Memory B cell (primary cell): ENCODE measurements at regions not wholly inside any gene's neighbourhood (a gene's known extent, or its start where the extent isn't known, plus 50 kb on each side); places are given as distances from the start of the nearest gene placed in this dataset.
"Not testable (repeated sequence)": the region's sequence is repeated elsewhere in the genome, so short reads cannot be mapped to it uniquely, and the experiment has no call there.

ENCODE experiments used
- ATAC-seq: fragments of 150-1000 bp; cut with Tn5 transposase; 2 replicates; pipeline ENCODE4 v1.10.0; 2021; ENCODE audit warnings: low read depth, mild to moderate bottlenecking, moderate library complexity
- DNase-seq, 2 donors: peaks; one replicate each; pipeline ENCODE4 v3.0.0; 2022; ENCODE audit warnings: low spot score in 2 of 2
- H3K27ac Mint-ChIP-seq: one replicate; pipeline ENCODE4 v1.8.0; 2022; ENCODE audit warnings: mild to moderate bottlenecking, moderate library complexity, mixed read lengths
- H3K27me3 Mint-ChIP-seq: one replicate; pipeline ENCODE4 v1.8.0; 2022; ENCODE audit warnings: mixed read lengths
- H3K36me3 Mint-ChIP-seq: one replicate; pipeline ENCODE4 v1.8.0; 2022; ENCODE audit warnings: mild to moderate bottlenecking, mixed read lengths
- H3K4me1 Mint-ChIP-seq: one replicate; pipeline ENCODE4 v1.8.0; 2022; ENCODE audit warnings: mixed read lengths
- H3K4me3 Mint-ChIP-seq: one replicate; pipeline ENCODE4 v1.8.0; 2022; ENCODE audit warnings: mild to moderate bottlenecking, moderate library complexity, mixed read lengths
- H3K9me3 Mint-ChIP-seq: one replicate; pipeline ENCODE4 v1.8.0; 2022; ENCODE audit warnings: mixed read lengths

DNA sequence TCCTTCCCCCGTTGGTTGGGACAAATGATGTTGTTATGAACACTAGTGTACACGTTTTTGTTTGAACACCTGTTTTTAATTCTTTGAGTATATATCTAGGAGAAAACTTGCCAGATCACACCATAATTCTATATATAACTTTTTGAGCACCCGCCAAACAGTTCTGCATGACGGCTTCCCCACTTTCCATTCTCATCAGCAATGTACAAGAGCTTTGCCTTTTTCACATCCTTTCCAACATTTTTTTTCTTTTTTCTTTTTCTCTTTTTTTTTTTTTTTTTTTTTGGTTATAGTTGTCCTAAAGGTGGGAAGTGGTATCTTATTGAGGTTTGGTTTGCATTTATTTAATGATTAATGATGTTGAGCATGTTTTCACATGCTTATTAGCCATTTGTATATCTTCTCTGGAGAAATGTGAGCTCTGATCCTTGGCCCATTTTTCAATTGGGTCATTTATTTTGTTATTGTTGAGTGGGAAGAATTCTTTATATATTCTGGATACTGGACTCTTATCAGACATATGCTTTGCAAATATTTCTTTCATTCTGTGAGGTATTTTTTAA is 86.9 kb upstream of the ZC3H15 start:
- DNase-seq (no peak), ATAC-seq (no peak)
- H3K27me3 Mint-ChIP-seq = no peaks in the 10 kb centered on the region
- no peak overlapping the region for H3K4me3 Mint-ChIP-seq
- H3K4me1 Mint-ChIP-seq = no peaks in the 10 kb centered on the region
- H3K9me3 Mint-ChIP-seq = peaks cover 7% of the 10 kb centered on the region
- no peak overlapping the region for H3K27ac Mint-ChIP-seq
- H3K36me3 Mint-ChIP-seq = peaks cover 15% of the 10 kb centered on the region

DNA sequence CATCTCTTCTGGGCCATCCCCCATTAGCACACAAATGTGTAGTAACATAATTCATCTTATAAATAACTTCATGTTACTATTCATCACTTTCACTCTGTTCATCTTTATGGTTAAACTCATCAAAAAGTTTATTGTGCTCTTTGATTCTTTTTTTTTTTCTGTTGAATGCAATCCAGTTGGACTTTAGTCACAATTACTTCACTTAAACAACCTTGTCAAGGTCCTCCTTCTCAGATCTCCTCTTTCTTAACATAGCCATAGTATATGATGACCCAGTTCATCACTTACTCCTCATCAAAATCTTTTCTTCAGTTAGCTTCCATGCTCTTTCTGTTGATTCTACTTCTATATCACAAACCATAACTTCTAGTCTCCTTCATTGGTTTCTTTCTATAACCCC is 80.2 kb upstream of the ZC3H15 start:
- ATAC-seq (no peak), DNase-seq (no peak)
- no peaks in the 10 kb centered on the region for H3K27me3 Mint-ChIP-seq
- H3K4me3 Mint-ChIP-seq = no peak overlapping the region
- peaks cover 25% of the 10 kb centered on the region for H3K36me3 Mint-ChIP-seq
- H3K27ac Mint-ChIP-seq = no peak overlapping the region
- H3K4me1 Mint-ChIP-seq = no peaks in the 10 kb centered on the region
- H3K9me3 Mint-ChIP-seq = peaks cover 9% of the 10 kb centered on the region

DNA sequence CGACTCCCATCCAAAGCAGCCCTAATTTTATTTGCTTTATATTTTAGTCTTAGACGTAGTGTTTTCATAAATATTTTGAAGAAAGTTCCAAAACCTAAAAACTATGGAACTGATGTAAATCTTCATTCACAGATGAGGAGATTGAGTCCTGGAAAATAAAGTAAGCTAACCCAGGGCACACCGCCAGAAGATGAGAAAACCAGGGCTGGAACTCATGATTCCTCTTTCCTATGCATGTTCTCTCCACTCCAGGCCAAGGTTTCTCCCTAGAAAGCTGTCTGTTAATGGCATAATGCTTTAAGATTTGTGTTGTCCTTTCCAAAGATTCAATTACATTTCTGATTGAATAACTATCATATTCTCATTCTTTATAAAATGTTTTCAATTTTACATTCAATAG is 78.4 kb upstream of the ZC3H15 start:
- Mint-ChIP-seq H3K27ac (no peak overlapping the region), H3K27me3 (no peaks in the 10 kb centered on the region), H3K36me3 (peaks cover 30% of the 10 kb centered on the region), H3K4me3 (no peak overlapping the region), H3K9me3 (peaks cover 9% of the 10 kb centered on the region), H3K4me1 (no peaks in the 10 kb centered on the region)
- ATAC-seq (no peak), DNase-seq (no peak)

DNA sequence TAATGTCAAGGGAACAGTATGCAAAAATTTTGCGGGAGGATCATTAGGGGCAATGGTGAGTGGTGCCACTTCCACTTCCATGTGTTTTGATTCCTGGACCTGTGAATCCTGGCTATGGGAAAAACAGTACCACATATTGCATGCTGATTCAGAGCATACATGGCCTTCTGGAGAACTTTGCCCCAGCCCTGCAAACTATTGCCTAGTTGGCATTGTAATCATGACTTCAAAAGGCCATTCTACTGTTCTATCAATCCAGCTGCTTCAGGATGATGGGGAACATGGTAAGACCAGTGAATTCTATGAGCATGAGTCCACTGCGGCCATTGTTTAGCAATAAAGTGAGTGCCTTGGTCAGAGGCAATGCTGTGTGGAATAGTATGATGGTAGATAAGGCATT is 75.3 kb upstream of the ZC3H15 start:
- ATAC-seq (no peak), DNase-seq (no peak)
- Mint-ChIP-seq H3K9me3 (peaks cover 7% of the 10 kb centered on the region), H3K4me3 (no peak overlapping the region), H3K36me3 (peaks cover 28% of the 10 kb centered on the region), H3K4me1 (no peaks in the 10 kb centered on the region), H3K27ac (no peak overlapping the region), H3K27me3 (no peaks in the 10 kb centered on the region)

DNA sequence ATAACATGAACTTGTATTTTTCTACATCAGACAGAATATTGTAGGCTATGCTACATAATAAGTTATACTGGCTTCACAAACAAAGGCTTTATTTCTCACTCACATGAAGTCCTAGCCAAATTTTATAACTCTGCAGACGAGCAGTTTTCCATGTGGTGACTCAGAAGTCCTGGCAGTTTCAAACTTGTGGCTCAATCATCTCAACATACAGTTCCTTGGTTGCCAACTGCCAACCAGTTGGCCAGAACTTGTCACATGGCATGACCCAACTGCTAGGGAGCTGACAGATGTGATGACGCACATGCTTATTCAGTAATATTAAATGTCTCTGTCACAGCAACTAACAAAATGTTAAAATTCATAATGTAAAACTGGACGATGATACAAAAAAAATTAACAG is 63.8 kb upstream of the ZC3H15 start:
- Mint-ChIP-seq H3K4me1 (peaks cover 19% of the 10 kb centered on the region), H3K27me3 (no peaks in the 10 kb centered on the region), H3K9me3 (no peaks in the 10 kb centered on the region), H3K27ac (no peak overlapping the region), H3K36me3 (peaks cover 13% of the 10 kb centered on the region), H3K4me3 (no peak overlapping the region)
- DNase-seq = no peak
- ATAC-seq = no peak

DNA sequence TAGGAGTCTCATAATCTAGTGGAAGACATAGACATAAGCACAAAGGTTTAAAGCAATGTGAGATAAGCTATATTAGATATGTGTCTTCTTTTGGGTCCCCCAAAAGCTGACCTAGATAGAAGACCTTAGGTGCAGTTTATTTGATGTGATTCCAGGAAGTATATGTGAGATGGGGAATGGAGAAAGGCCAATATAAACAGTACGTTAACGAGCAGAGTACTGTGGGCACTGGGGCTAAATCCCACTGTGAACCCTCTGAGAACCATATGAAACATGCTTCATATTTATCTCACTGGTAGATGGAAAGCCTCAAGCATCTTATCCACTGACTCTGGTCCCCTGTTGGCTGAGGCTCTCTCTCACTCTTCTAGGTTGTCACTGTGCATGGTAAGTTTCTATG is 62.6 kb upstream of the ZC3H15 start:
- no peak overlapping the region for H3K27ac Mint-ChIP-seq

DNA sequence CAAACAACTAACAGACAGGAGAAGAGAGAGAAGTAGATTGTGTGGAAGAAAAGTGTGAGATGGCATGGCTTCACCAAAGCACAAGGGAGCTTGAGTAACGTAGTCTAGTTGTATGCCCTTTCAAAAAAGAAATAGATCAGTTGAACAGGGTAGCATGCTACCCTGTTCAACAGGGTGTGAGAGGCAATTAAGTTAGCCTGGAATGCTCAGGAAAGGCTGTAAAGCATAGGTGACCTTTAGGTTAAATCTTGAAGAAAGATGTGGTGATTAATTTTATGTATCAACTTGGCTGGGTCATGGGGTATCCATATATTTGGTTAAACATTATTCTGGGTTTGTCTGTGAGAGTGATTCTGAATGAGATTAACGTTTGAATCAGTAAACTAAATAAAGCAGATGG is 61.8 kb upstream of the ZC3H15 start:
- Mint-ChIP-seq H3K4me1 (peaks cover 19% of the 10 kb centered on the region), H3K4me3 (no peak overlapping the region), H3K27me3 (no peaks in the 10 kb centered on the region), H3K9me3 (no peaks in the 10 kb centered on the region), H3K27ac (no peak overlapping the region), H3K36me3 (peaks cover 2% of the 10 kb centered on the region)
- ATAC-seq (no peak), DNase-seq (no peak)

More for the DNA sequence above, 62.6 kb upstream of the ZC3H15 start:
- Mint-ChIP-seq H3K9me3 (no peaks in the 10 kb centered on the region), H3K4me1 (peaks cover 19% of the 10 kb centered on the region), H3K4me3 (no peak overlapping the region), H3K27me3 (no peaks in the 10 kb centered on the region), H3K36me3 (peaks cover 4% of the 10 kb centered on the region)
- DNase-seq (no peak), ATAC-seq (no peak)

DNA sequence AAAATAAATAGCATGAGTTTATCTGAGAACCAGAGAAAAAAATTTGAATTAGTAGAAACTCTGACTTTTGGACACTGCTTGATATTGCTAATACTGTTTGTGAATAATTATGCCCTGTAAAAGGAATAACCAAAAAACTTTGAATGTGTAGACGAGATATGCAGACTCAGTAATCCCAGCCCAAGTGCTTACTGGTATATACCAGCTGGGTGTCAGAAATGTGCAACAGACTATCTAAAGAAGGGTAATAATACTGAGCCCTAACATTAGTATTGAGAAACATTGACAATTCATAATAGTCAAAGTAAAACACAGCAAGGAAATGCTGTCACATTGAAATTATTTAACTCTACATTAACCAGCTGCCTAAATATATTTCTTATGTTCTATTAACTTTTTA is 60.5 kb upstream of the ZC3H15 start:
- DNase-seq (no peak), ATAC-seq (no peak)
- Mint-ChIP-seq H3K9me3 (no peaks in the 10 kb centered on the region), H3K27me3 (no peaks in the 10 kb centered on the region), H3K4me3 (no peak overlapping the region), H3K36me3 (no peaks in the 10 kb centered on the region), H3K4me1 (peaks cover 12% of the 10 kb centered on the region), H3K27ac (no peak overlapping the region)

DNA sequence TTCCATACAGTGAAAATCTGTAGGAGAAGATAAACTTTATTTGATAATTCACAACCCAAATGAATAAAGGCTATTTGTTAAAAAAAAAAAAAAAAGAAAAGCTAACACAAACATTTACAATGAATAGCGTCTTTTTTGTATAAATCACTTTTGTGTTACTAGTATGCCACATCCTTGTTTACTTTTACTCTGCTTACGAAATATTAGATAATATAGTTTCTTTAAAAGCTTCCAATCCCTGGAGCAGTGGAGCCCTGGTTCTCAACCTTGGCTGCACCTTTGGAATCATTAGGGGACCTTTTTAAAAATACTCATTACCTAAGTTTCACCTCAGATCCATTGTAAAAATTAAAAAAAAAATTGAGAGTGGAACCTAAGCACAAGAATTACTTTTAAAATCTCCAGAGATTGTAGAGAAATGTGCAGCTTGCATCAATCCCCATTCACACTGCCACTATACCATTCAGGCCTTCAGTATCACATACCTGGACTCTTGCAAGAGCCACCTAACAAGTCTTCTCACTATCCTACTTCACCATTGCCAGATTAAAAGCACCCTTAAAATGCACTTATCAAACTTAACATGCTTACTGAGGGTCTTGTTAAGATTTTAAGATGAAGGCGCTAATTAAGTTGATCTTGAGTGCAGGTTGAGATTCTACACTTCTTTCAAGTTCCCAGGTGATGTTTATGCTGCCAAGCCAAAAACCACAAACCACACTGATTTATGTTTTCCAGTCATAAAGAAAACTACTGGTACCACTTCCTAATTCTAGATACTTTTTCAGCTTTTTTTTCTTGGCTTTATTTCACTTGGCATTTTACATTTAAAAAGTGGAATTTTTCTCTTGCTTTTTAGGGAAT is 59.7 kb upstream of the ZC3H15 start:
- Mint-ChIP-seq H3K9me3 (no peaks in the 10 kb centered on the region), H3K4me1 (peaks cover 8% of the 10 kb centered on the region), H3K4me3 (no peak overlapping the region), H3K27me3 (no peaks in the 10 kb centered on the region), H3K36me3 (no peaks in the 10 kb centered on the region), H3K27ac (no peak overlapping the region)
- DNase-seq (no peak), ATAC-seq (no peak)

DNA sequence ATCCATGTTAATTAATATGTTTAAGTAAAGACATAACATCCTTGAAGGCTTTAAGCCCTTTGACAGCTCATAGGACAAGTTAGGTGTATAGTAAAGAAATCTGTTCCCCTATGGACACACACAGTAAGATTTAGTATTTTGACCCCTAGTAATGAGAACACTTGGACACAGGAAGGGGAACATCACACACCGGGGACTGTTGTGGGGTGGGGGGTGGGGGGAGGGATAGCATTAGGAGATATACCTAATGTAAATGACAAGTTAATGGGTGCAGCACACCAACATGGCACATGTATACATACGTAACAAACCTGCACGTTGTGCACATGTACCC is 59.1 kb upstream of the ZC3H15 start:
- not testable (repeated sequence) for DNase-seq, H3K4me3 Mint-ChIP-seq, H3K9me3 Mint-ChIP-seq, H3K4me1 Mint-ChIP-seq, H3K27ac Mint-ChIP-seq, H3K36me3 Mint-ChIP-seq, H3K27me3 Mint-ChIP-seq, ATAC-seq

DNA sequence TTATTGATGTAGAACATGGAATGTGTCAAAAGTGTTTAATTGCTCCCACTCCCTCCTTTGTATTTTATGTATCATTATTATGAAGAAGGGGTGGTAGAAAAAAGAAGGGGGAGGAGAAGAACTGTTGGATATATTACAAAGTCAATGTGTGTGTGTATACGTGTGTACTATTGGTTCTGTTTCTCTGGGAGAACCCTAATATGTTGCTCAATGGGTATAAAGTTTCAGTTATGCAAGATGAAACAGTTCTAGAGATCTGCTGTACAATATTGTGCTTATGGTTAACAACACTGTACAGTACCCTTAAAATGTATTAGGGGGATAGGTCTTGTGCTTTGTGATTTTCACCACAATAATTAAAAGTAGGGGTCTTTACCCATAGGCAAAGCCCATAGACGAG is 58.1 kb upstream of the ZC3H15 start:
- H3K4me3 Mint-ChIP-seq = no peak overlapping the region
- ATAC-seq = no peak
- H3K27me3 Mint-ChIP-seq = no peaks in the 10 kb centered on the region
- no peak for DNase-seq
- no peaks in the 10 kb centered on the region for H3K9me3 Mint-ChIP-seq
- no peak overlapping the region for H3K27ac Mint-ChIP-seq
- peaks cover 8% of the 10 kb centered on the region for H3K4me1 Mint-ChIP-seq
- H3K36me3 Mint-ChIP-seq = no peaks in the 10 kb centered on the region

DNA sequence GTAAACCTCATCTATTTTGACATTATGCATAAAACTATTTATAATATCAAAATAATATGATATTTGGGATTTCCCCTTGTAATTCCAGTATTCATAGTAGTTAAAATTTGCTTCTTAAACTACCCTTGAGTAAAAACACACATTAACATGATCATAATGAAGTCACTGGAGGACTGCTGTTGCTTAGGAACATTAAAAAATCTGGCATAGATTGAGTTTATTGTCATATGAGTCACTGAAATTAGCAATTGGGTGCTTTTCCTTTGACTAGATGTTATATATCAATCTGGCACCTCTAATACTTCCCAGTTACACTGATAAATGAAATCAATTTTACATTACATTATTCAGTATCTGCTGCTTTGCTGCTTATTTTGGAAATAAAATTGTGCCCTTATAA is 57.0 kb upstream of the ZC3H15 start:
- no peak for DNase-seq
- no peak for ATAC-seq
- Mint-ChIP-seq H3K27ac (no peak overlapping the region), H3K4me1 (peaks cover 6% of the 10 kb centered on the region), H3K4me3 (no peak overlapping the region), H3K27me3 (no peaks in the 10 kb centered on the region), H3K36me3 (no peaks in the 10 kb centered on the region), H3K9me3 (no peaks in the 10 kb centered on the region)

DNA sequence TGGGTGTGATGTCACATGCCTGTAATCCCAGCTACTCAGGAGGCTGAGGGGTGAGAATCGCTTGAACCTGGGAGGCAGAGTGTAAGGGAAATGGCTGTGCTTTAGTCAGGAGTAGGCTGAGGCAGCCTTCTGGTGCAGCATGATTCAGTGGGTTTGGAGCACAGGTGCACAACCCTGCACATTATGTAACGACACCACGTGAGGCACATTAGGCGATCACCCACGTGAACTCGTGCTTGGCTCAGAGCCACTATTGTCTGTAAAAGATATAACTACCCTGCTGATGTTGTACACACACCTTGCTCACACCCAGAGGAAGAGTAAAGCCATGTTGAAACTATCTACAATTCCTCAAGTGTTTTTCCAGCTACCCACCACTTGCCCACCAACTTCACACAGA is 54.8 kb upstream of the ZC3H15 start:
- Mint-ChIP-seq H3K27ac (no peak overlapping the region), H3K4me3 (no peak overlapping the region), H3K27me3 (no peaks in the 10 kb centered on the region), H3K4me1 (peaks cover 6% of the 10 kb centered on the region), H3K9me3 (no peaks in the 10 kb centered on the region), H3K36me3 (peaks cover 6% of the 10 kb centered on the region)
- no peak for ATAC-seq
- no peak for DNase-seq

DNA sequence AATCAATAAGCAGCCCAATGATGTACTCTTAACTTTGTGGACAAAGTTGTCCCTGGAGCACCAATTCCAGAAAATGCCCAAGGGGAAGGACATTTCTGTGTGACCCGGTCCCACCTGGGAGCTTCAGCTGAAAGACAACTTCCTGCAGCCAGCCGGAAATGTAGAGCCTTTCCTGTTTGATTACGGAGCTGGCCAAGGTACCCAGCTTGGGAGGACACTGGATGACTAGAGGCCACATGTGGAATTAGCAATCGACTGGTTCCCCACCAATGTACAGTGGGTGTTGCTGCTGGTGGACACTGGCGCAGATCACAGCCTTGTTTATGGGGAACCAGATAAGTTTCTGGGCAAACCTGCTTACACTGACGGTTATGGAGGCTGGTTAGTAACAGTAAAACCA is 53.0 kb upstream of the ZC3H15 start:
- Mint-ChIP-seq H3K4me1 (no peaks in the 10 kb centered on the region), H3K4me3 (no peak overlapping the region)

More for the DNA sequence above, 53.0 kb upstream of the ZC3H15 start:
- no peaks in the 10 kb centered on the region for H3K27me3 Mint-ChIP-seq
- H3K27ac Mint-ChIP-seq = no peak overlapping the region
- H3K9me3 Mint-ChIP-seq = peaks cover 2% of the 10 kb centered on the region
- peaks cover 9% of the 10 kb centered on the region for H3K36me3 Mint-ChIP-seq
- no peak for ATAC-seq
- no peak for DNase-seq
